ENCODE measurements at regions not wholly inside any gene's neighbourhood (a gene's known extent, or its start where the extent isn't known, plus 50 kb on each side); places are given as distances from the start of the nearest gene placed in this dataset.

DNA sequence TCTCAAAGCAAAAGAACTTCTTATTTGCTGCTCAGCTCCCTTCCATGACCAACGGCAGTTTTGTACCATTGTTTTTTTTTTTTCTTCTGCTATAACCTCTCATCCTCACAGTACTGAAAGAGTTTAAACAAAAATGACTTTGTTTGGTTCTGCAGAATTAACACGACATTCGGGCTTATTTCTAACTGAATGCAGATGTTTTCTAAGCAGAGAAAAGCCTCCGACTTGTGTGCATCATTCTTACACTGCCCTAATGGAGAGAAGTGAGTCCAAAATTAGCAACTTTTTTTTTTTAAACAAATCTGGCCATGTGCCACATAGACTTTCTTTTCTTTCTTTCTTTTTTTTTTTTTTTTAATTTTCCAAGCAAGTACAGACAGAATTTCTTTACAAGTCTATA lies 382.7 kb downstream of the HDGFL1 start:
- Histone ChIP-seq H3K27me3 (ENCODE audit: insufficient read depth, low read depth, low read length) (no peaks in the 10 kb centered on the region), H3K9me3 (ENCODE audit: low read length) (no peaks in the 10 kb centered on the region), H4K20me1 (ENCODE audit: insufficient read depth) (no peaks in the 10 kb centered on the region), H3K4me3 (ENCODE audit: low read length) (no peak overlapping the region), H3F3A (ENCODE audit: insufficient read depth, low read length, poor library complexity, severe bottlenecking) (no peaks in the 10 kb centered on the region), H3K27ac (ENCODE audit: low read length) (no peak overlapping the region), H3K9ac (ENCODE audit: low read length) (no peak overlapping the region), H2AFZ (ENCODE audit: low read depth, low read length) (no peak overlapping the region), H3K79me2 (replicated peaks; ENCODE audit: insufficient read depth, low read length) (no peaks in the 10 kb centered on the region), H3K9me2 (ENCODE audit: insufficient read depth, low read length) (no peaks in the 10 kb centered on the region), H3K36me3 (ENCODE audit: insufficient read depth, low read length) (no peaks in the 10 kb centered on the region), H3K4me2 (ENCODE audit: low read length) (no peak overlapping the region)
- TF ChIP-seq, protein P1, sequence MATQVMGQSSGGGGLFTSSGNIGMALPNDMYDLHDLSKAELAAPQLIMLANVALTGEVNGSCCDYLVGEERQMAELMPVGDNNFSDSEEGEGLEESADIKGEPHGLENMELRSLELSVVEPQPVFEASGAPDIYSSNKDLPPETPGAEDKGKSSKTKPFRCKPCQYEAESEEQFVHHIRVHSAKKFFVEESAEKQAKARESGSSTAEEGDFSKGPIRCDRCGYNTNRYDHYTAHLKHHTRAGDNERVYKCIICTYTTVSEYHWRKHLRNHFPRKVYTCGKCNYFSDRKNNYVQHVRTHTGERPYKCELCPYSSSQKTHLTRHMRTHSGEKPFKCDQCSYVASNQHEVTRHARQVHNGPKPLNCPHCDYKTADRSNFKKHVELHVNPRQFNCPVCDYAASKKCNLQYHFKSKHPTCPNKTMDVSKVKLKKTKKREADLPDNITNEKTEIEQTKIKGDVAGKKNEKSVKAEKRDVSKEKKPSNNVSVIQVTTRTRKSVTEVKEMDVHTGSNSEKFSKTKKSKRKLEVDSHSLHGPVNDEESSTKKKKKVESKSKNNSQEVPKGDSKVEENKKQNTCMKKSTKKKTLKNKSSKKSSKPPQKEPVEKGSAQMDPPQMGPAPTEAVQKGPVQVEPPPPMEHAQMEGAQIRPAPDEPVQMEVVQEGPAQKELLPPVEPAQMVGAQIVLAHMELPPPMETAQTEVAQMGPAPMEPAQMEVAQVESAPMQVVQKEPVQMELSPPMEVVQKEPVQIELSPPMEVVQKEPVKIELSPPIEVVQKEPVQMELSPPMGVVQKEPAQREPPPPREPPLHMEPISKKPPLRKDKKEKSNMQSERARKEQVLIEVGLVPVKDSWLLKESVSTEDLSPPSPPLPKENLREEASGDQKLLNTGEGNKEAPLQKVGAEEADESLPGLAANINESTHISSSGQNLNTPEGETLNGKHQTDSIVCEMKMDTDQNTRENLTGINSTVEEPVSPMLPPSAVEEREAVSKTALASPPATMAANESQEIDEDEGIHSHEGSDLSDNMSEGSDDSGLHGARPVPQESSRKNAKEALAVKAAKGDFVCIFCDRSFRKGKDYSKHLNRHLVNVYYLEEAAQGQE (IDR thresholded peaks at IDR 0.05; ENCODE audit: borderline replicate concordance): no peak
- no peak for TF ChIP-seq TAF1 (IDR thresholded peaks at IDR 0.05; ENCODE audit: low read depth)
- TF ChIP-seq EP300 (conservative IDR thresholded peaks at IDR 0.05; ENCODE audit: poor library complexity, severe bottlenecking): no peak
- no peak for TF ChIP-seq RAD21 (conservative IDR thresholded peaks at IDR 0.05)
- no peak for TF ChIP-seq MXI1 (conservative IDR thresholded peaks at IDR 0.05; ENCODE audit: poor library complexity, severe bottlenecking)
- no peak for TF ChIP-seq SMC3 (conservative IDR thresholded peaks at IDR 0.05; ENCODE audit: poor library complexity)
- no peak for TF ChIP-seq EZH2 (IDR thresholded peaks at IDR 0.05; ENCODE audit: borderline replicate concordance, insufficient read depth, low read length, poor library complexity, severe bottlenecking)
- TF ChIP-seq, protein P2, sequence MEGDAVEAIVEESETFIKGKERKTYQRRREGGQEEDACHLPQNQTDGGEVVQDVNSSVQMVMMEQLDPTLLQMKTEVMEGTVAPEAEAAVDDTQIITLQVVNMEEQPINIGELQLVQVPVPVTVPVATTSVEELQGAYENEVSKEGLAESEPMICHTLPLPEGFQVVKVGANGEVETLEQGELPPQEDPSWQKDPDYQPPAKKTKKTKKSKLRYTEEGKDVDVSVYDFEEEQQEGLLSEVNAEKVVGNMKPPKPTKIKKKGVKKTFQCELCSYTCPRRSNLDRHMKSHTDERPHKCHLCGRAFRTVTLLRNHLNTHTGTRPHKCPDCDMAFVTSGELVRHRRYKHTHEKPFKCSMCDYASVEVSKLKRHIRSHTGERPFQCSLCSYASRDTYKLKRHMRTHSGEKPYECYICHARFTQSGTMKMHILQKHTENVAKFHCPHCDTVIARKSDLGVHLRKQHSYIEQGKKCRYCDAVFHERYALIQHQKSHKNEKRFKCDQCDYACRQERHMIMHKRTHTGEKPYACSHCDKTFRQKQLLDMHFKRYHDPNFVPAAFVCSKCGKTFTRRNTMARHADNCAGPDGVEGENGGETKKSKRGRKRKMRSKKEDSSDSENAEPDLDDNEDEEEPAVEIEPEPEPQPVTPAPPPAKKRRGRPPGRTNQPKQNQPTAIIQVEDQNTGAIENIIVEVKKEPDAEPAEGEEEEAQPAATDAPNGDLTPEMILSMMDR (IDR thresholded peaks at IDR 0.05; ENCODE audit: poor library complexity, severe bottlenecking): no peak
- TF ChIP-seq POLR2AphosphoS5 (IDR thresholded peaks at IDR 0.05): no peak

DNA sequence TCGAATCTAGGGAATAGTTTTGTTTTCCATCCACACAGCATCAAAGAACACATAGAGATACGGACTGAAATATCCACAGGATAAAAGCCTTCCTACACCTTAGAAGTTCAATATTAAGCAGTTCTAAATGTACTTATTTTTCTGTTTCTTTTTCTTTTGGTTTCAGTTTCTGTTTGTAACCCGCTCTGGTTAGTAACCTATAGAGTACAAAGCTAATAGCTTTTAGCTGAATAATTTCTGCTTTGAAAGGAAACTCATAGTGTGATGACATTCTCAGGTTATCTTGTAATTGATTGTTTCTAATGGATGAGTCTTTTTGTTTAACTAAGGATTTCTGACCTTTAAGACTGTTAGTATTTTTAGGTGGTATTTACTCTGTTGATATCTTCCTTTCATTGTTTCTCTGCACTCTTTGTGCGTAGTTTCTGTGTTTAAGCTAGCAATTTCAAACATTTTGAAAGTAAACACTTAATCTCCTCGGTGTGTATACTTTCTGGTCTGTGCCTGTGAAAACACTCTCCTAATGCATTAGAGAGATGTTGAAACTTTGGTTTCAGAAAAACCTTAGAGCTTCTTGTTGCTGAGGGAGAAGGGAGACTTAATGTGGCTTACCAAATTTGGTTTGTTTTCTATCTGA lies 385.5 kb downstream of the HDGFL1 start:
- Histone ChIP-seq H4K20me1 (ENCODE audit: insufficient read depth) (no peaks in the 10 kb centered on the region), H3K9me2 (ENCODE audit: insufficient read depth, low read length) (no peaks in the 10 kb centered on the region), H3K9ac (ENCODE audit: low read length) (no peak overlapping the region), H3F3A (ENCODE audit: insufficient read depth, low read length, poor library complexity, severe bottlenecking) (no peaks in the 10 kb centered on the region), H3K4me3 (ENCODE audit: low read length) (no peak overlapping the region), H3K9me3 (ENCODE audit: low read length) (no peaks in the 10 kb centered on the region), H3K27ac (ENCODE audit: low read length) (no peak overlapping the region), H2AFZ (ENCODE audit: low read depth, low read length) (no peak overlapping the region), H3K27me3 (ENCODE audit: insufficient read depth, low read depth, low read length) (no peaks in the 10 kb centered on the region), H3K4me2 (ENCODE audit: low read length) (no peak overlapping the region), H3K79me2 (replicated peaks; ENCODE audit: insufficient read depth, low read length) (no peaks in the 10 kb centered on the region), H3K36me3 (ENCODE audit: insufficient read depth, low read length) (no peaks in the 10 kb centered on the region)
- TF ChIP-seq SMC3 (conservative IDR thresholded peaks at IDR 0.05; ENCODE audit: poor library complexity) (no peak), MXI1 (conservative IDR thresholded peaks at IDR 0.05; ENCODE audit: poor library complexity, severe bottlenecking) (no peak), RAD21 (conservative IDR thresholded peaks at IDR 0.05) (no peak), EZH2 (IDR thresholded peaks at IDR 0.05; ENCODE audit: borderline replicate concordance, insufficient read depth, low read length, poor library complexity, severe bottlenecking) (no peak), POLR2AphosphoS5 (IDR thresholded peaks at IDR 0.05) (no peak)
- TF ChIP-seq, protein P1 (IDR thresholded peaks at IDR 0.05; ENCODE audit: borderline replicate concordance): no peak

Measured in neural cell (in vitro differentiated cells).